Uterus (tissue), 2 donors: ENCODE measurements at regions not wholly inside any gene's neighbourhood (a gene's known extent, or its start where the extent isn't known, plus 50 kb on each side); places are given as distances from the start of the nearest gene placed in this dataset.

ENCODE experiments used
- POLR2A ChIP-seq, 2 donors: fragments of 450-650 bp; IDR thresholded peaks; one replicate each; pipeline ENCODE4 v1.6.1; 2016; ENCODE audit warnings: antibody characterized with exemption in 2 of 2, mild to moderate bottlenecking in 1 of 2, moderate library complexity in 1 of 2
- TF ChIP-seq, protein P1 (sequence below), 4 experiments: fragments of 200-600 bp in 2 of 4; fragments of 450-650 bp in 2 of 4; sonication (generic) in 2 of 4; IDR thresholded peaks; one replicate each; pipeline ENCODE4 v1.5.1; 2016 to 2019; ENCODE audit warnings: antibody characterized with exemption in 4 of 4, mild to moderate bottlenecking in 2 of 4, moderate library complexity in 1 of 4

DNA sequence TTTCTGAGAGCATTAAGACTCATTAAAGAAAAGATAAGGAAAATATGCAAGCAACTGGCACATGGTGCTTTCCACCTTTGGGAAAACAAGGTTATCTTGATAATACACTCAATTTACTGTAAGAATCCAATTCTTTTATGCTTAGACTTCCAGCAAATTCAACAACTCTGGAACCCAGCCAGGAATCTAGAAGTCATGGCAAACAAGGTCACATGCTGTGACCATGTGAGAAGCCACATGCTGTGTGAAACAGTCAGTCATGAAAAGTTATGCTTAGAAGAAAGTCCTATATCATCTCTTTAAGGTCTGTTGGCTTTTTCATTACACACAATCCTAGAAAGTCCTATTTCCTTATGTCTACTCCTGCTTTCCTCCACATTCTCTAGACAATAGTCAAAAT is 581.8 kb upstream of the C9orf72 start:
- TF ChIP-seq, protein P1, sequence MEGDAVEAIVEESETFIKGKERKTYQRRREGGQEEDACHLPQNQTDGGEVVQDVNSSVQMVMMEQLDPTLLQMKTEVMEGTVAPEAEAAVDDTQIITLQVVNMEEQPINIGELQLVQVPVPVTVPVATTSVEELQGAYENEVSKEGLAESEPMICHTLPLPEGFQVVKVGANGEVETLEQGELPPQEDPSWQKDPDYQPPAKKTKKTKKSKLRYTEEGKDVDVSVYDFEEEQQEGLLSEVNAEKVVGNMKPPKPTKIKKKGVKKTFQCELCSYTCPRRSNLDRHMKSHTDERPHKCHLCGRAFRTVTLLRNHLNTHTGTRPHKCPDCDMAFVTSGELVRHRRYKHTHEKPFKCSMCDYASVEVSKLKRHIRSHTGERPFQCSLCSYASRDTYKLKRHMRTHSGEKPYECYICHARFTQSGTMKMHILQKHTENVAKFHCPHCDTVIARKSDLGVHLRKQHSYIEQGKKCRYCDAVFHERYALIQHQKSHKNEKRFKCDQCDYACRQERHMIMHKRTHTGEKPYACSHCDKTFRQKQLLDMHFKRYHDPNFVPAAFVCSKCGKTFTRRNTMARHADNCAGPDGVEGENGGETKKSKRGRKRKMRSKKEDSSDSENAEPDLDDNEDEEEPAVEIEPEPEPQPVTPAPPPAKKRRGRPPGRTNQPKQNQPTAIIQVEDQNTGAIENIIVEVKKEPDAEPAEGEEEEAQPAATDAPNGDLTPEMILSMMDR (IDR thresholded peaks at IDR 0.05), result no peak
- no peak for TF ChIP-seq POLR2A (IDR thresholded peaks at IDR 0.05)
